ENCODE measurements at regions not wholly inside any gene's neighbourhood (a gene's known extent, or its start where the extent isn't known, plus 50 kb on each side); places are given as distances from the start of the nearest gene placed in this dataset.

DNA sequence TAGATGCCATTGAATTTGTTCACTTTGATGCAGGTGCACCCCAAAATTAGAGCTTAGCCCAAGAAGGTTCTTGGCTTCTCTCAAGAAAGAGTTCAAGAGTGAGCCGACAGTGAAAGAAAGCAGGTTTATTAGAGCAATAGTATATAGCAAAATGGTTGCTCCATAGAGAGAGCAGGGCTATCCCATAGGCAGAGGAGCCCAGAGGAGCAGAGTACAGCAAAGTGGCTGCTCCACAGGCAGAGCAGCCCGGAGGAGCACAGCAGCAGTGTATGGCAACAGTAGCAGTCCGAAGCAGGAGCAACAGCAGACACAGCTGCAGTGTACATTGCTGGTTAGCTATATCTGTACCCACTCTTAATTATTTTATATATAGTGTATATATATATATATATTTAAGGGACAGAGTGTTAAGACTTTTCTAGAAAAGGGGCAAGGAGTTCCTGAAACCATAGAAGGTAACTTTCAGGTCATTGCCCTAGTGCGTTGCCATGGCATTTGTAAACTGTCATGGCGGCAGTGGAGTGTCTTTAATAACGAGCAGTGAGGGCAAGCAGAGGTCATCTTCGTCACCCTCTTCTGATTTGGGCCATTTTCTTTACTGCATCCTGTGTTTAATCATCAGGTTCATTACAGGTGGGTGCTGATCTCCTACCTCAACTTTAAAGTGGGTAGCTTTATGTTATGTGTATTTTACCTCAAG lies 222.7 kb downstream of the CYB561 start:
- TF ChIP-seq, protein P1, sequence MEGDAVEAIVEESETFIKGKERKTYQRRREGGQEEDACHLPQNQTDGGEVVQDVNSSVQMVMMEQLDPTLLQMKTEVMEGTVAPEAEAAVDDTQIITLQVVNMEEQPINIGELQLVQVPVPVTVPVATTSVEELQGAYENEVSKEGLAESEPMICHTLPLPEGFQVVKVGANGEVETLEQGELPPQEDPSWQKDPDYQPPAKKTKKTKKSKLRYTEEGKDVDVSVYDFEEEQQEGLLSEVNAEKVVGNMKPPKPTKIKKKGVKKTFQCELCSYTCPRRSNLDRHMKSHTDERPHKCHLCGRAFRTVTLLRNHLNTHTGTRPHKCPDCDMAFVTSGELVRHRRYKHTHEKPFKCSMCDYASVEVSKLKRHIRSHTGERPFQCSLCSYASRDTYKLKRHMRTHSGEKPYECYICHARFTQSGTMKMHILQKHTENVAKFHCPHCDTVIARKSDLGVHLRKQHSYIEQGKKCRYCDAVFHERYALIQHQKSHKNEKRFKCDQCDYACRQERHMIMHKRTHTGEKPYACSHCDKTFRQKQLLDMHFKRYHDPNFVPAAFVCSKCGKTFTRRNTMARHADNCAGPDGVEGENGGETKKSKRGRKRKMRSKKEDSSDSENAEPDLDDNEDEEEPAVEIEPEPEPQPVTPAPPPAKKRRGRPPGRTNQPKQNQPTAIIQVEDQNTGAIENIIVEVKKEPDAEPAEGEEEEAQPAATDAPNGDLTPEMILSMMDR (conservative IDR thresholded peaks at IDR 0.05; ENCODE audit: low read depth in 2 of 2), result no peak
- TF ChIP-seq EZH2phosphoT487 (IDR thresholded peaks at IDR 0.05; ENCODE audit: unreplicated experiment), result no peak
- no peak for TF ChIP-seq POLR2AphosphoS5 (IDR thresholded peaks at IDR 0.05; ENCODE audit: low read depth)
- no peak for TF ChIP-seq ZNF331 (CRISPR knock-in tag; IDR thresholded peaks at IDR 0.05; ENCODE audit: low read depth)
- TF ChIP-seq EZH2 (IDR thresholded peaks at IDR 0.05; ENCODE audit: low read depth, unreplicated experiment), result no peak
